Endothelial cell (in vitro differentiated cells): ENCODE measurements at regions not wholly inside any gene's neighbourhood (a gene's known extent, or its start where the extent isn't known, plus 50 kb on each side); places are given as distances from the start of the nearest gene placed in this dataset.

Experiments
- DNase-seq: peaks from one replicate; pipeline ENCODE4 v3.0.0; 2021; ENCODE audit warnings: low spot score
- H3K27ac Mint-ChIP-seq: one replicate; pipeline ENCODE4 v1.8.0; 2021; ENCODE audit warnings: mixed read lengths, inconsistent platforms; ENCODE audit not compliant: unreplicated experiment
- H3K27me3 Mint-ChIP-seq: one replicate; pipeline ENCODE4 v1.8.0; 2021; ENCODE audit warnings: mild to moderate bottlenecking, moderate library complexity, mixed read lengths, inconsistent platforms; ENCODE audit not compliant: unreplicated experiment
- H3K36me3 Mint-ChIP-seq: one replicate; pipeline ENCODE4 v1.8.0; 2021; ENCODE audit warnings: mild to moderate bottlenecking, low read depth, mixed read lengths, inconsistent platforms; ENCODE audit not compliant: unreplicated experiment
- H3K4me1 Mint-ChIP-seq: one replicate; pipeline ENCODE4 v1.8.0; 2021; ENCODE audit warnings: mild to moderate bottlenecking, mixed read lengths, inconsistent platforms; ENCODE audit not compliant: unreplicated experiment
- H3K4me3 Mint-ChIP-seq: one replicate; pipeline ENCODE4 v1.8.0; 2021; ENCODE audit warnings: mild to moderate bottlenecking, mixed read lengths, inconsistent platforms; ENCODE audit not compliant: unreplicated experiment
- H3K9me3 Mint-ChIP-seq: one replicate; pipeline ENCODE4 v1.8.0; 2021; ENCODE audit warnings: mixed read lengths, inconsistent platforms; ENCODE audit not compliant: unreplicated experiment
- CTCF ChIP-seq: fragments of 200-600 bp; sonication (generic); IDR thresholded peaks from one replicate; pipeline ENCODE4 v1.5.0; 2021; ENCODE audit warnings: antibody characterized with exemption; ENCODE audit not compliant: unreplicated experiment

- TF ChIP-seq CTCF, result no peak
- H3K4me1 Mint-ChIP-seq, result no peaks in the 10 kb centered on the region
- H3K36me3 Mint-ChIP-seq, result no peaks in the 10 kb centered on the region
- DNase-seq, result no peak
- no peak overlapping the region for H3K4me3 Mint-ChIP-seq
- H3K27ac Mint-ChIP-seq, result no peak overlapping the region
- no peaks in the 10 kb centered on the region for H3K27me3 Mint-ChIP-seq
- no peaks in the 10 kb centered on the region for H3K9me3 Mint-ChIP-seq
These were observed 841.8 kb upstream of the ADGRL4 start for GRCh38 chr1:79848316-79848715.

- H3K27ac Mint-ChIP-seq, result no peak overlapping the region
- H3K27me3 Mint-ChIP-seq, result no peaks in the 10 kb centered on the region
- H3K36me3 Mint-ChIP-seq, result no peaks in the 10 kb centered on the region
- H3K4me1 Mint-ChIP-seq, result no peaks in the 10 kb centered on the region
- no peak for DNase-seq
- no peaks in the 10 kb centered on the region for H3K9me3 Mint-ChIP-seq
- H3K4me3 Mint-ChIP-seq, result no peak overlapping the region
- no peak for TF ChIP-seq CTCF
These were observed 841.2 kb upstream of the ADGRL4 start for GRCh38 chr1:79847700-79848099.

GRCh38 chr1:79845936-79846335, 839.4 kb upstream of the ADGRL4 start:
- H3K27ac Mint-ChIP-seq, result no peak overlapping the region
- no peaks in the 10 kb centered on the region for H3K36me3 Mint-ChIP-seq
- no peak for DNase-seq
- H3K4me3 Mint-ChIP-seq, result no peak overlapping the region
- TF ChIP-seq CTCF, result no peak
- H3K27me3 Mint-ChIP-seq, result no peaks in the 10 kb centered on the region
- no peaks in the 10 kb centered on the region for H3K4me1 Mint-ChIP-seq
- H3K9me3 Mint-ChIP-seq, result no peaks in the 10 kb centered on the region

GRCh38 chr1:79842811-79843210, 836.3 kb upstream of the ADGRL4 start:
- no peak for DNase-seq
- Mint-ChIP-seq H3K27ac (no peak overlapping the region), H3K36me3 (no peaks in the 10 kb centered on the region), H3K4me1 (no peaks in the 10 kb centered on the region), H3K27me3 (no peaks in the 10 kb centered on the region), H3K9me3 (no peaks in the 10 kb centered on the region), H3K4me3 (no peak overlapping the region)
- no peak for TF ChIP-seq CTCF

- no peaks in the 10 kb centered on the region for H3K4me1 Mint-ChIP-seq
- H3K27ac Mint-ChIP-seq, result no peak overlapping the region
- no peaks in the 10 kb centered on the region for H3K9me3 Mint-ChIP-seq
- no peak for TF ChIP-seq CTCF
- H3K4me3 Mint-ChIP-seq, result no peak overlapping the region
- no peaks in the 10 kb centered on the region for H3K27me3 Mint-ChIP-seq
- DNase-seq, result no peak
- no peaks in the 10 kb centered on the region for H3K36me3 Mint-ChIP-seq
These were observed 833.4 kb upstream of the ADGRL4 start for GRCh38 chr1:79839882-79840281.
